A549 (cell line): ENCODE measurements at regions not wholly inside any gene's neighbourhood (a gene's known extent, or its start where the extent isn't known, plus 50 kb on each side); places are given as distances from the start of the nearest gene placed in this dataset.

ENCODE experiments used
- ATAC-seq, 2 experiments: fragments of 200-7000 bp in 1 of 2; fragments of >200 bp in 1 of 2; cut with Nextera tagmentation in 1 of 2; cut with Tn5 transposase in 1 of 2; 3 replicates each; pipeline versions ENCODE4 v1.8.0 to v1.9.1; 2018 to 2020; ENCODE audit warnings: mild to moderate bottlenecking in 1 of 2, moderate library complexity in 1 of 2
- CTCF ChIA-PET: fragments of 300-600 bp; sonication (Branson Sonifier 250); formaldehyde crosslinking; extraction: SDS; loops from one replicate; lab custom pipeline; 2021; ENCODE audit warnings: antibody characterized with exemption, inconsistent platforms; lab: Yijun Ruan, JAX
- POLR2A ChIA-PET: fragments of 350-600 bp; formaldehyde crosslinking; extraction: SDS; loops from one replicate; lab custom pipeline; 2021; ENCODE audit warnings: antibody characterized with exemption, inconsistent platforms; lab: Yijun Ruan, JAX
- DNase-seq, 2 experiments: peaks; one replicate each; pipeline versions ENCODE4 v3.0.0 to v3.0.0-alpha.2; 2011 to 2016; ENCODE audit warnings: low read depth in 1 of 2, low spot score in 1 of 2
- FAIRE-seq: peaks from 2 replicates; lab custom pipeline; 2011; peaks lifted over from hg19 to GRCh38; lab: Jason Lieb, UNC
- H3K27ac ChIP-seq, 2 experiments: fragments of >200 bp; sonication (Bioruptor Twin); formaldehyde crosslinking; 3 replicates each; pipeline ENCODE4 v1.5.1; 2016 to 2017
- H3K4me1 ChIP-seq: fragments of >200 bp; sonication (Bioruptor Twin); formaldehyde crosslinking; 3 replicates; pipeline ENCODE4 v1.6.1; 2016
- H3K4me2 ChIP-seq: fragments of >200 bp; sonication (Bioruptor Twin); formaldehyde crosslinking; 3 replicates; pipeline ENCODE4 v1.6.1; 2016
- H3K4me3 ChIP-seq: fragments of >200 bp; sonication (Bioruptor Twin); formaldehyde crosslinking; 3 replicates; pipeline ENCODE4 v1.5.1; 2016
- H3K9me3 ChIP-seq: fragments of >200 bp; sonication (Bioruptor Twin); formaldehyde crosslinking; 3 replicates; pipeline ENCODE4 v1.6.1; 2016
- CBX8 ChIP-seq: fragments of 200-600 bp; sonication (generic); IDR thresholded peaks from 2 replicates; pipeline ENCODE4 v1.6.1; 2016
- EP300 ChIP-seq, 2 experiments: fragments of >200 bp; sonication (Bioruptor Twin); formaldehyde crosslinking; IDR thresholded peaks; 2 replicates in 1 of 2; 3 replicates in 1 of 2; pipeline ENCODE4 v1.6.1; 2016 to 2017
- HDAC2 ChIP-seq: fragments of 200-600 bp; sonication (generic); IDR thresholded peaks from 2 replicates; pipeline ENCODE4 v1.6.1; 2016
- HOXA7 ChIP-seq: fragments of 250-450 bp; sonication (Bioruptor Pico); IDR thresholded peaks from 2 replicates; pipeline ENCODE4 v1.5.0; 2020; ENCODE audit warnings: mild to moderate bottlenecking, moderate library complexity
- JUN ChIP-seq, 2 experiments: fragments of >200 bp; sonication (Bioruptor Twin); formaldehyde crosslinking; IDR thresholded peaks; 2 replicates in 1 of 2; 3 replicates in 1 of 2; pipeline ENCODE4 v1.6.1; 2016 to 2017
- KDM5A ChIP-seq: fragments of 200-600 bp; sonication (generic); IDR thresholded peaks from 2 replicates; pipeline ENCODE4 v1.6.1; 2016; ENCODE audit warnings: antibody characterized with exemption, mild to moderate bottlenecking
- MAFK ChIP-seq: fragments of 450-650 bp; IDR thresholded peaks from 2 replicates; pipeline ENCODE4 v1.6.1; 2014; ENCODE audit not compliant: partially characterized antibody
- MYC ChIP-seq: IDR thresholded peaks from 2 replicates; pipeline ENCODE4 v1.6.1; 2012; ENCODE audit warnings: mild to moderate bottlenecking, inconsistent platforms, low read length, improper control_type of control experiment, borderline replicate concordance
- NFE2L2 ChIP-seq: fragments of 150-350 bp; conservative IDR thresholded peaks from 2 replicates; pipeline ENCODE4 v1.6.1; 2014; ENCODE audit warnings: low read length
- PHF8 ChIP-seq: fragments of 200-600 bp; sonication (generic); IDR thresholded peaks from 2 replicates; pipeline ENCODE4 v1.6.1; 2016; ENCODE audit warnings: low read depth, mild to moderate bottlenecking, antibody characterized with exemption, moderate library complexity, borderline replicate concordance
- RARB ChIP-seq: fragments of 250-450 bp; sonication (Bioruptor Pico); IDR thresholded peaks from 2 replicates; pipeline ENCODE4 v1.8.0; 2021; ENCODE audit warnings: mild to moderate bottlenecking, moderate library complexity
- RCOR1 ChIP-seq: fragments of 150-350 bp; IDR thresholded peaks from 2 replicates; pipeline ENCODE4 v1.6.1; 2014; ENCODE audit warnings: antibody characterized with exemption, low read length, low read depth
- SMC3 ChIP-seq: fragments of >200 bp; sonication (Bioruptor Twin); formaldehyde crosslinking; IDR thresholded peaks from 3 replicates; pipeline ENCODE4 v1.6.1; 2018; ENCODE audit warnings: inconsistent platforms
- SREBF2 ChIP-seq: fragments of 450-650 bp; IDR thresholded peaks from 2 replicates; pipeline ENCODE4 v1.6.1; 2014; ENCODE audit warnings: mild to moderate bottlenecking, moderate library complexity
- TFCP2L1 ChIP-seq: fragments of 250-450 bp; sonication (Bioruptor Pico); IDR thresholded peaks from 2 replicates; pipeline ENCODE4 v1.5.0; 2021; ENCODE audit warnings: mild to moderate bottlenecking
- TP53 ChIP-seq: fragments of 250-450 bp; sonication (Bioruptor Pico); IDR thresholded peaks from 2 replicates; pipeline ENCODE4 v1.5.0; 2021; ENCODE audit warnings: mild to moderate bottlenecking, moderate library complexity
- ZFP36 ChIP-seq: fragments of 450-650 bp; IDR thresholded peaks from 2 replicates; pipeline ENCODE4 v1.6.1; 2014; ENCODE audit warnings: borderline replicate concordance; ENCODE audit not compliant: partially characterized antibody
- WGBS: methylation state at CpG from one replicate; pipeline ENCODE4 v1.1.6; 2017; ENCODE audit errors: missing lambda C conversion rate; 5-methylcytosine and 5-hydroxymethylcytosine counted together
- TF ChIP-seq, protein P1 (sequence below): fragments of >200 bp; sonication (Bioruptor Twin); formaldehyde crosslinking; IDR thresholded peaks from 3 replicates; pipeline ENCODE4 v1.6.1; 2016
- TF ChIP-seq, protein P2 (sequence below): IDR thresholded peaks from 2 replicates; pipeline ENCODE4 v1.6.1; 2012
- TF ChIP-seq, protein P3 (sequence below): fragments of >200 bp; sonication (Bioruptor Twin); formaldehyde crosslinking; IDR thresholded peaks from 2 replicates; pipeline ENCODE4 v1.6.1; 2016
- TF ChIP-seq, protein P4 (sequence below): fragments of 150-350 bp; IDR thresholded peaks from 2 replicates; pipeline ENCODE4 v1.6.1; 2014; ENCODE audit warnings: low read depth, mild to moderate bottlenecking, low read length
- TF ChIP-seq, protein P5 (sequence below): fragments of 200-600 bp; sonication (generic); IDR thresholded peaks from 2 replicates; pipeline ENCODE4 v1.6.1; 2016; ENCODE audit warnings: antibody characterized with exemption, mild to moderate bottlenecking, moderate library complexity

DNA sequence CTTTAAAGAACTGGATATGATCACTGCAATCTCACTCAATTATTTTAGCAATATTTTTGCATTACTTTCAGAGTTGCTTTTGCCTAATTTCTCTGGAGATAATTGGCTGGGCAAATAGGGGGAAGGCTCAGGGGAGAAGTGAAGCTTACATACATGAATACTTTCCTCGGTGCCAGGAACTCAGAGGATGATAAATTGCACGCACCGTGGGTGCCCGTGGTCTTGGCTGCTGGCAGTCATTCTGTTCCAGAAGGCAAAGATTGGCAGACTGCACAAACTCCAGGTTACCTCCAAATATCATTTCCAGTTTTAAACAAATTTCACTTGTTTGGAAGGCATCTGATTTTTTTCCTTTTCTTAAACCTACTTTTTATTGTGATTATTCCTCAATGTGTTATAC lies 197.8 kb upstream of the TMEM72 start (continued):
- TF ChIP-seq, protein P1, sequence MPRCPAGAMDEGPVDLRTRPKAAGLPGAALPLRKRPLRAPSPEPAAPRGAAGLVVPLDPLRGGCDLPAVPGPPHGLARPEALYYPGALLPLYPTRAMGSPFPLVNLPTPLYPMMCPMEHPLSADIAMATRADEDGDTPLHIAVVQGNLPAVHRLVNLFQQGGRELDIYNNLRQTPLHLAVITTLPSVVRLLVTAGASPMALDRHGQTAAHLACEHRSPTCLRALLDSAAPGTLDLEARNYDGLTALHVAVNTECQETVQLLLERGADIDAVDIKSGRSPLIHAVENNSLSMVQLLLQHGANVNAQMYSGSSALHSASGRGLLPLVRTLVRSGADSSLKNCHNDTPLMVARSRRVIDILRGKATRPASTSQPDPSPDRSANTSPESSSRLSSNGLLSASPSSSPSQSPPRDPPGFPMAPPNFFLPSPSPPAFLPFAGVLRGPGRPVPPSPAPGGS, result no peak
- TF ChIP-seq PHF8, result no peak
- no peak for TF ChIP-seq HDAC2

DNA sequence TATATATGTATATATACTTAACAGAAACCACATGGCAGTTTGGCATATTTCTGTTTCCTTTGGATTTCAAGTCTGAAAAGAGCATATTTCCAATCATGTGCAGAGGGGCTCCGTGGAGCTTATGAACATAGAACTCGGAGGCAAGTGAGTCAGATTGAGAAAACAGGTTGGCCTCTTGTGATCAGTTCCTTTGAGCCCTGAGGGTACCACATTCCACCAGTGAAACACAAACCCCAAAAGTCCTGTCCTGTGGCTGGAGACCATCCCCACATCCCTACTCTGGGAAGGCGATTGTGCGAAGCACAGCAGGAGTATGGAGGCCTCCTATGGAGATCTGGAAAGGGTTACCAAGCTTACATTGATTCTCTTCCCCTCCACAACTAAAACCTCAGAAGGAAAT lies 196.7 kb upstream of the TMEM72 start:
- no peak overlapping the region for H3K4me3 ChIP-seq
- H3K9me3 ChIP-seq, result no peaks in the 10 kb centered on the region
- no peak for FAIRE-seq
- ATAC-seq, result no peak
- ChIA-PET CTCF (interaction anchor here (1.4 kb wide), 1 partner anchor 8 kb away, joined by 3 read pairs; no protein-coding TSS in a partner anchor), POLR2A (no interaction called here)
- 14% methylated on average over 4 of the region's 4 CpGs for WGBS
- DNase-seq, result no peak
- H3K27ac ChIP-seq, result no peak overlapping the region
- H3K4me2 ChIP-seq, result no peak overlapping the region
- H3K4me1 ChIP-seq, result no peaks in the 10 kb centered on the region
- TF ChIP-seq, protein P2, sequence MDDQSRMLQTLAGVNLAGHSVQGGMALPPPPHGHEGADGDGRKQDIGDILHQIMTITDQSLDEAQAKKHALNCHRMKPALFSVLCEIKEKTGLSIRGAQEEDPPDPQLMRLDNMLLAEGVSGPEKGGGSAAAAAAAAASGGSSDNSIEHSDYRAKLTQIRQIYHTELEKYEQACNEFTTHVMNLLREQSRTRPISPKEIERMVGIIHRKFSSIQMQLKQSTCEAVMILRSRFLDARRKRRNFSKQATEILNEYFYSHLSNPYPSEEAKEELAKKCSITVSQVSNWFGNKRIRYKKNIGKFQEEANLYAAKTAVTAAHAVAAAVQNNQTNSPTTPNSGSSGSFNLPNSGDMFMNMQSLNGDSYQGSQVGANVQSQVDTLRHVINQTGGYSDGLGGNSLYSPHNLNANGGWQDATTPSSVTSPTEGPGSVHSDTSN, result no peak
- TF ChIP-seq, protein P3, sequence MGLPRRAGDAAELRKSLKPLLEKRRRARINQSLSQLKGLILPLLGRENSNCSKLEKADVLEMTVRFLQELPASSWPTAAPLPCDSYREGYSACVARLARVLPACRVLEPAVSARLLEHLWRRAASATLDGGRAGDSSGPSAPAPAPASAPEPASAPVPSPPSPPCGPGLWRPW, result no peak
- TF ChIP-seq CBX8 (no peak), NFE2L2 (no peak), MAFK (no peak), TP53 (CRISPR knock-in tag) (no peak), ZFP36 (no peak), TFCP2L1 (CRISPR knock-in tag) (no peak), SREBF2 (no peak), HOXA7 (CRISPR knock-in tag) (no peak), RCOR1 (no peak), EP300 (IDR thresholded peaks at IDR 0.05) (no peak), SMC3 (no peak), KDM5A (no peak), RARB (CRISPR knock-in tag) (no peak), JUN (IDR thresholded peaks at IDR 0.05) (no peak), MYC (no peak)
- TF ChIP-seq, protein P4, sequence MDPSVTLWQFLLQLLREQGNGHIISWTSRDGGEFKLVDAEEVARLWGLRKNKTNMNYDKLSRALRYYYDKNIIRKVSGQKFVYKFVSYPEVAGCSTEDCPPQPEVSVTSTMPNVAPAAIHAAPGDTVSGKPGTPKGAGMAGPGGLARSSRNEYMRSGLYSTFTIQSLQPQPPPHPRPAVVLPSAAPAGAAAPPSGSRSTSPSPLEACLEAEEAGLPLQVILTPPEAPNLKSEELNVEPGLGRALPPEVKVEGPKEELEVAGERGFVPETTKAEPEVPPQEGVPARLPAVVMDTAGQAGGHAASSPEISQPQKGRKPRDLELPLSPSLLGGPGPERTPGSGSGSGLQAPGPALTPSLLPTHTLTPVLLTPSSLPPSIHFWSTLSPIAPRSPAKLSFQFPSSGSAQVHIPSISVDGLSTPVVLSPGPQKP, result no peak
- TF ChIP-seq, protein P5, sequence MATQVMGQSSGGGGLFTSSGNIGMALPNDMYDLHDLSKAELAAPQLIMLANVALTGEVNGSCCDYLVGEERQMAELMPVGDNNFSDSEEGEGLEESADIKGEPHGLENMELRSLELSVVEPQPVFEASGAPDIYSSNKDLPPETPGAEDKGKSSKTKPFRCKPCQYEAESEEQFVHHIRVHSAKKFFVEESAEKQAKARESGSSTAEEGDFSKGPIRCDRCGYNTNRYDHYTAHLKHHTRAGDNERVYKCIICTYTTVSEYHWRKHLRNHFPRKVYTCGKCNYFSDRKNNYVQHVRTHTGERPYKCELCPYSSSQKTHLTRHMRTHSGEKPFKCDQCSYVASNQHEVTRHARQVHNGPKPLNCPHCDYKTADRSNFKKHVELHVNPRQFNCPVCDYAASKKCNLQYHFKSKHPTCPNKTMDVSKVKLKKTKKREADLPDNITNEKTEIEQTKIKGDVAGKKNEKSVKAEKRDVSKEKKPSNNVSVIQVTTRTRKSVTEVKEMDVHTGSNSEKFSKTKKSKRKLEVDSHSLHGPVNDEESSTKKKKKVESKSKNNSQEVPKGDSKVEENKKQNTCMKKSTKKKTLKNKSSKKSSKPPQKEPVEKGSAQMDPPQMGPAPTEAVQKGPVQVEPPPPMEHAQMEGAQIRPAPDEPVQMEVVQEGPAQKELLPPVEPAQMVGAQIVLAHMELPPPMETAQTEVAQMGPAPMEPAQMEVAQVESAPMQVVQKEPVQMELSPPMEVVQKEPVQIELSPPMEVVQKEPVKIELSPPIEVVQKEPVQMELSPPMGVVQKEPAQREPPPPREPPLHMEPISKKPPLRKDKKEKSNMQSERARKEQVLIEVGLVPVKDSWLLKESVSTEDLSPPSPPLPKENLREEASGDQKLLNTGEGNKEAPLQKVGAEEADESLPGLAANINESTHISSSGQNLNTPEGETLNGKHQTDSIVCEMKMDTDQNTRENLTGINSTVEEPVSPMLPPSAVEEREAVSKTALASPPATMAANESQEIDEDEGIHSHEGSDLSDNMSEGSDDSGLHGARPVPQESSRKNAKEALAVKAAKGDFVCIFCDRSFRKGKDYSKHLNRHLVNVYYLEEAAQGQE, result no peak
- TF ChIP-seq, all 56 proteins: peak for 0
